HL-60 (cell line): ENCODE measurements at regions not wholly inside any gene's neighbourhood (a gene's known extent, or its start where the extent isn't known, plus 50 kb on each side); places are given as distances from the start of the nearest gene placed in this dataset.

Source experiments
- DNase-seq, 2 experiments: peaks; one replicate each; pipeline ENCODE4 v3.0.0-alpha.2; 2010 to 2020; ENCODE audit warnings: low read depth in 1 of 2, low spot score in 1 of 2
- H3K27ac ChIP-seq: fragments of 250-450 bp; sonication (Bioruptor Pico); replicated peaks from 2 replicates; pipeline ENCODE4 v1.5.1; 2020; ENCODE audit warnings: mild to moderate bottlenecking, moderate library complexity
- H3K27me3 ChIP-seq: fragments of 250-450 bp; sonication (Bioruptor Pico); 2 replicates; pipeline ENCODE4 v1.5.1; 2021; ENCODE audit warnings: mild to moderate bottlenecking, moderate library complexity; ENCODE audit not compliant: insufficient read depth, poor library complexity, severe bottlenecking
- H3K4me3 ChIP-seq: replicated peaks from 2 replicates; pipeline ENCODE4 v1.5.1; 2011; ENCODE audit warnings: mild to moderate bottlenecking, control low read depth, low read length; ENCODE audit not compliant: insufficient read depth
- CTCF ChIP-seq: IDR thresholded peaks from one replicate; pipeline ENCODE4 v1.5.1; 2011; ENCODE audit warnings: low read length, control low read depth, inconsistent platforms; ENCODE audit not compliant: insufficient read depth
- GABPA ChIP-seq: IDR thresholded peaks from 2 replicates; pipeline ENCODE4 v1.6.1; 2012; ENCODE audit warnings: low read depth
- POLR2AphosphoS5 ChIP-seq: IDR thresholded peaks from 2 replicates; pipeline ENCODE4 v1.6.1; 2012; ENCODE audit warnings: low read depth
- REST ChIP-seq: IDR thresholded peaks from 2 replicates; pipeline ENCODE4 v1.6.1; 2012; ENCODE audit warnings: low read depth; ENCODE audit not compliant: insufficient replicate concordance
- SPI1 ChIP-seq: IDR thresholded peaks from 2 replicates; pipeline ENCODE4 v1.6.1; 2012; ENCODE audit warnings: low read depth, mild to moderate bottlenecking, borderline replicate concordance

GRCh38 chr2:121123268-121123667, 161.7 kb downstream of the TFCP2L1 start:
- DNase-seq: no peak
- TF ChIP-seq CTCF (no peak), REST (no peak), SPI1 (no peak), GABPA (no peak), POLR2AphosphoS5 (no peak)
- no peak overlapping the region for H3K4me3 ChIP-seq
- no peaks in the 10 kb centered on the region for H3K27me3 ChIP-seq
- H3K27ac ChIP-seq: no peak overlapping the region

GRCh38 chr2:121124330-121124729, 160.7 kb downstream of the TFCP2L1 start:
- Histone ChIP-seq H3K4me3 (no peak overlapping the region), H3K27me3 (no peaks in the 10 kb centered on the region), H3K27ac (no peak overlapping the region)
- TF ChIP-seq CTCF (no peak), GABPA (no peak), POLR2AphosphoS5 (no peak), REST (no peak), SPI1 (no peak)
- no peak for DNase-seq

- DNase-seq: peak in 1 of 2 experiments; percentile 18
- no peak for TF ChIP-seq GABPA
- no peak for TF ChIP-seq REST
- no peak for TF ChIP-seq CTCF
- TF ChIP-seq POLR2AphosphoS5: no peak
- TF ChIP-seq SPI1: peak; percentile 21; the same call in 1 of the 2 replicates
- Histone ChIP-seq H3K27ac (no peak overlapping the region), H3K4me3 (no peak overlapping the region), H3K27me3 (no peaks in the 10 kb centered on the region)
Observed at GRCh38 chr2:121125350-121125749, 159.7 kb downstream of the TFCP2L1 start.
